M059J (cell line): ENCODE measurements at regions not wholly inside any gene's neighbourhood (a gene's known extent, or its start where the extent isn't known, plus 50 kb on each side); places are given as distances from the start of the nearest gene placed in this dataset.

ENCODE experiments used
- DNase-seq: peaks from one replicate; pipeline ENCODE4 v3.0.0-alpha.2; 2012; ENCODE audit warnings: low read depth

GRCh38 chr10:28783087-28783486 is 105.8 kb downstream of the BAMBI start:
- DNase-seq = no peak

- DNase-seq = no peak
Observed at GRCh38 chr10:28785018-28785417, 107.7 kb downstream of the BAMBI start.

GRCh38 chr10:28788252-28788651 is 110.9 kb downstream of the BAMBI start:
- no peak for DNase-seq

GRCh38 chr10:28788762-28789161 is 111.4 kb downstream of the BAMBI start:
- DNase-seq = no peak

- DNase-seq = no peak
Observed at GRCh38 chr10:28790146-28790545, 112.8 kb downstream of the BAMBI start.

GRCh38 chr10:28793482-28793881 is 116.2 kb downstream of the BAMBI start:
- no peak for DNase-seq

- no peak for DNase-seq
Observed at GRCh38 chr10:28794986-28795385, 117.7 kb downstream of the BAMBI start.

GRCh38 chr10:28796606-28797512 is 119.5 kb downstream of the BAMBI start:
- DNase-seq = peak; percentile 59

- peak; percentile 6 for DNase-seq
Observed at GRCh38 chr10:28797904-28798371, 120.6 kb downstream of the BAMBI start.

GRCh38 chr10:28798428-28798955 is 121.2 kb downstream of the BAMBI start:
- no peak for DNase-seq

- no peak for DNase-seq
Observed at GRCh38 chr10:28798964-28799363, 121.6 kb downstream of the BAMBI start.

- no peak for DNase-seq
Observed at GRCh38 chr10:28800144-28800543, 122.8 kb downstream of the BAMBI start.

- no peak for DNase-seq
Observed at GRCh38 chr10:28801247-28801646, 123.9 kb downstream of the BAMBI start.

- no peak for DNase-seq
Observed at GRCh38 chr10:28801869-28802268, 124.5 kb downstream of the BAMBI start.

GRCh38 chr10:28805390-28805789 is 128.1 kb downstream of the BAMBI start:
- DNase-seq = no peak

- DNase-seq = no peak
Observed at GRCh38 chr10:28806488-28806941, 129.2 kb downstream of the BAMBI start.

GRCh38 chr10:28806951-28807759 is 129.8 kb downstream of the BAMBI start:
- DNase-seq = no peak

- no peak for DNase-seq
Observed at GRCh38 chr10:28807760-28808613, 130.7 kb downstream of the BAMBI start.

- no peak for DNase-seq
Observed at GRCh38 chr10:28808693-28809092, 131.4 kb downstream of the BAMBI start.

- peak; percentile 12 for DNase-seq
Observed at GRCh38 chr10:28810057-28810870, 132.9 kb downstream of the BAMBI start.
